ENCODE measurements at regions not wholly inside any gene's neighbourhood (a gene's known extent, or its start where the extent isn't known, plus 50 kb on each side); places are given as distances from the start of the nearest gene placed in this dataset.

DNA sequence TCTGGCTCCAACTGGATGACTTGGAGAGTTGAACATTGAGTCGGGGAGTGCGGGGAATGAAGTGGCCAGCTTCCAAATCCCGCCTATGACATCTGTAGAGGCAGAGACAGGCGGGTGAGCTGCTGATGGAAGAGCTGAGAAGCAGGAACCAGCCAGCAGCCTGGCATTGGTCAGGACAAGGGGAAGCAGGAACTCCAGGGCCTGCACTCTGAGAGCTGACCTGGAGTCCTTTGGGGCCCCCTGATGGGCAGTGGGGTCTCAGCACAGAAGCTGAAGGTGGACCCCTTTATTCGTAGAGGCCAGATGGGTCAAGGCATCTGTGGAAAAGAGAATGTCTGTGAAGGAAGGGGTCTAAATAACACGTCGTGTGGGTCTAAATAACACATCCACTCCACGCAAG is 57.0 kb downstream of the SEC61G start:
- no peak for DNase-seq (ENCODE audit: low read depth in 4 of 4, low spot score in 2 of 4)

- no peak for DNase-seq (ENCODE audit: low read depth in 4 of 4, low spot score in 2 of 4)
These were observed 59.3 kb downstream of the SEC61G start for GRCh38 chr7:54699715-54700114.

DNA sequence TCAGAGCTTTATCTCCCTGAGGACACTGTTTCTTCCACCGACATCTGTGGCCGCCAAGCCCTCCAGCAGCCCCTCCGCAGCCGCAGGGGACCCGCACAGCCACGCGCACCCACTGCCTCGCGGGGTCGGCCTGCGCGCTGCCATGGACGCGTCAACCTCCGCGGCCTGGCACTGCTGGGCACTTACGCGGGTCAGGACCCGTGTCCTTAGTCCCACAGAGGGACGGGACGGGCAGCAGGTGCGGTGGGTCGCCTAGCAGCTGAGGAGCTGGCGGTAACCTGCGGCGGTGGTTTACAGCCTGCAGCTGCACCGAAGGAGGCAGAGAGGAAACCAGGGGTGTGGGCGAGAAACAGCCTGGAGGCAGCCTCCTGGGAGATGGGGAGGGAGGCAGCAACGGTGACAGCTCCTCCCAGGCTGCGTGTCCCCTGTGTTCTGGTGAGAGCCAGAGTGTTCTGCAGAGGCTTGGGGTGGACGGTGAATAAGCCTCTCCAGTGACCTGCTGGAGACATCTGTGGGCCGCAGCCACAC is 61.3 kb downstream of the SEC61G start:
- no peak for DNase-seq (ENCODE audit: low read depth in 4 of 4, low spot score in 2 of 4)

DNA sequence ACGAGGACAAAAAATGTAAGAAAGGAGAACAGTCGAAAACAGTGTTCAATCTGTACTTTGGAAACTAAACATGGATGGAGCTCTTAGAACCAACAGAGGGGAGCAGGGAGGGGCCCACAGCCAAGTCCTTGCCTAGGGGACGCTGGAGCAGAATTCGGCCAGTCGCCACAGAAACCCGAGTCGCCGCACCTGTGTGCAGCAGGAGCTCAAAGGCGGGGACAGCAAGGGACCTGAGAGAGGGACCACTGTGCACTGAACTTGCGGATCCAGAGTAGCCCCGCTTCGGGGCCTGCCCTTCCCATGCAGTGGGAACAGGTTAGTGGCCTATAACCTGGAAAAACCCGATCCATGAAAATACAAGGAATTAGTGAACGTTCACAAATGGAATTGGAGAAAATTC is 68.1 kb downstream of the SEC61G start:
- DNase-seq (ENCODE audit: low read depth in 4 of 4, low spot score in 2 of 4), result no peak

- no peak for DNase-seq (ENCODE audit: low read depth in 4 of 4, low spot score in 2 of 4)
These were observed 69.0 kb downstream of the SEC61G start for GRCh38 chr7:54690050-54690443.

- DNase-seq (ENCODE audit: low read depth in 4 of 4, low spot score in 2 of 4), result peak in 1 of 4 donors; percentile 9
These were observed 69.5 kb downstream of the SEC61G start for GRCh38 chr7:54689394-54690049.

DNA sequence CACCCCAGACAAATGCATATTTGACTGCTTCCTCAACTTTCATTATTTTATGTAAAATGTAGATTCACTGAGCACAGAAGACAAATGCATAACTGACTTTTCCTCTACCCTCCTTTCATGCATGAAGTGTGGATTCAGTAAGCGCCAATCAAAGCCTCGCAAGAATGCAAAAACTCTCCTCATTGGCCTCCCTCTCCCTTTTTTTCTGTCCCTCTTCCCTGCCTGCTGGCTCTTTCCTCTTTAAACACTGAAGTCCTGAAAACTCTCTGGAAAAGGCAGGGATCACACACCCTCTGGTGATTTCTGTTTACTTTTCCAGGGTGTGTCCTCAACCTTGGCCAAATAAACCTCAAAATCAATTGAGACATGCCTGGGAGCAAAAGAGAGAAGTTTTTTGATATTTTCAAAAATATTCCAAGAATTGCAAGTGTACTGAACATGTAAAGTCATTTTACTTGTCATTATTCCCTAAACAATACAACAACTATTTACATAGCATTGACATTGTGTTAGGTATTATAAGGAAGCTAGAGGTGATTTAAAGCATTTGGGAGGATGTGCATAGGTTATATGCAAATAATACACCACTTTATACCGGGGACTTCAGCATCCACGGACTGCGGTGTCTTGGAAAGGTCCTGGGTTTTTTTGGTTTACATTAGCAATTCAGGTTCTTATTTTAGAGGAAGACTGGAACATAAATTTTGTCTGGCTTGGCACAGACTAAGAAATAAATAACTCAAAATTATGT is 71.4 kb downstream of the SEC61G start:
- no peak for DNase-seq (ENCODE audit: low read depth in 4 of 4, low spot score in 2 of 4)

GRCh38 chr7:54680377-54681005 is 78.5 kb downstream of the SEC61G start:
- no peak for DNase-seq (ENCODE audit: low read depth in 4 of 4, low spot score in 2 of 4)

DNA sequence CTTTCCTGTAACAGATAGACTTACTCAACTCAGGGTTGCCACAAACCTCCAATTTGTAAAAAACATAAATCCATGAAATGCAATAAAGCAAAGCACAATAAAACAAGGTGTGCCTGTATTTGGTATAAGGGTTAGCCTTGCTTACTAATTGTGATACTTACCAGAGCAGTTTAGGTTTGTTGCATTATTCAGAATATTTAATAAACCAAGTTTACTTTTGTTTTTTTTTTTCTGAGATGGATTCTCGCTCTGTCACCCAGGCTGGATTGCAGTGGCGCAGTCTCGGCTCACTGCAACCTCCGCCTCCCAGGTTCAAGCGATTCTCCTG is 79.6 kb downstream of the SEC61G start:
- no peak for DNase-seq (ENCODE audit: low read depth in 4 of 4, low spot score in 2 of 4)

DNA sequence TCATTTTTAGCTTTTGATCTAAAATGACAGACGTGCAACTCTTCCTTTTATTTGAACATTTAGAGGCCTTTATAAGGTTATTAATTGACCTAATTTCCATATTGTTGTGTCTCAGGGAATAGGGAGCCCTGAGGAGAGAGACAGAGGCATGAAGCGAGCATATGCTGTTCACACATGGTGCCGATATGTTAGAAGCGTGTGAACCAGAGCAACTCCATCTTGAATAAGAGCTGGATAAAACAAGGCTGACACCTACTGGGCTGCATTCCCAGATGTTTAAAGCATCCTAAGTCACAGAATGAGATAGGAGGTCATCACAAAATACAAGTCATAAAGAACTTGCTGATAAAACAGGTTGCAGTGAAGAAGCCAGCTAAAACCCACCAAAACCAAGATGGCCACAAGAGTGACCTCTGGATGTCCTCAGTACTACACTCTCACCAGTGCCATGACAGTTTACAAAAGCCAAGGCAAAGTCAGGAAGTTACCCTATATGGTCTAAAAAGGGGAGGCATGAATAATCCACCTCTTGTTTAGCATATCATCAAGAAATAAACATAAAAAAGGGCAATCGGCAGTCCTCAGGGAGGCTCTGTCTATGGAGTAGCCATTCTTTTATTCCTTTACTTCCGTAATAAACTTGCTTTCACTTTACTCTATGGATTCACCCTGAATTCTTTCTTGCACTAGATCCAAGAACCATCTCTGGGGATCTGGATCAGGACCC is 80.1 kb downstream of the SEC61G start:
- DNase-seq (ENCODE audit: low read depth in 4 of 4, low spot score in 2 of 4), result no peak

DNA sequence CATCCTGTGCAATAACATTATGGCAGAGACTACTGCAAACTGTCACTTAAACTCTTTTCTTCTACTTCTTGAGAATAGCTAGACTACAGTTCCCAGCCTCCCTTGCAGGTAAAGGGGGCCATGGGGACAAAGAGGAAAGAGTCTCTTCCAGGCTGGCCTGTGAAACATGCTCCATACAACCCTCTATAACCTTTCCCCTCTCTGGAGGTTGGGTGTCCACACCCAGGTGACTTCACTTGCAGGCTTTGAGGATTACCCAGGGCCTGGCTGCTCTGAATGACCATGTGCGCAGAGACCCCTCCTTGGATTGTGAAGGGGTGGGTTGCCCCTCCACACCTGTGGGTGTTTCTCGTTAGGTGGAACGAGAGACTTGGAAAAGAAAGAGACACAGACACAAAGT is 84.1 kb downstream of the SEC61G start:
- no peak for DNase-seq (ENCODE audit: low read depth in 4 of 4, low spot score in 2 of 4)

DNA sequence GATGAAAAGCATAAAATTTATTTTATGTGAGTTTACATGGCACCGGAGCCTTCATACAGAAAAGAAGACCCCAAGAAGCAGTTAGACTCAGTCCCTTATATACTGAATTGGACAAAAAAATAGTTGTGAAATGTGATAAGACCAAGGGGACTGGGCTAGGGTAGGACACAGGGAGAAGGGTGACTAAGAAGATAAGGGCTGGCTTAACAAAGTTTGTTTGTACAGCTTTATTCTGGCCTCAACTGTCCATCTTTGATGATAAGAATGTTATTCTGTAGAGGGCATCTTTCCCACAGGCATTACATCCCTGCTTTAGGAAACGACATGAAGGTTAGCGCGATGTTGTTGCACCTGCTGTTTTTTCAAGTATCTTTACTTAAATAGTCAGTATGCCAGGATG is 86.5 kb downstream of the SEC61G start:
- no peak for DNase-seq (ENCODE audit: low read depth in 4 of 4, low spot score in 2 of 4)

- DNase-seq (ENCODE audit: low read depth in 4 of 4, low spot score in 2 of 4), result peak; percentile 36 to 59 (median 46)
These were observed 94.5 kb downstream of the SEC61G start for GRCh38 chr7:54664235-54665228.

DNA sequence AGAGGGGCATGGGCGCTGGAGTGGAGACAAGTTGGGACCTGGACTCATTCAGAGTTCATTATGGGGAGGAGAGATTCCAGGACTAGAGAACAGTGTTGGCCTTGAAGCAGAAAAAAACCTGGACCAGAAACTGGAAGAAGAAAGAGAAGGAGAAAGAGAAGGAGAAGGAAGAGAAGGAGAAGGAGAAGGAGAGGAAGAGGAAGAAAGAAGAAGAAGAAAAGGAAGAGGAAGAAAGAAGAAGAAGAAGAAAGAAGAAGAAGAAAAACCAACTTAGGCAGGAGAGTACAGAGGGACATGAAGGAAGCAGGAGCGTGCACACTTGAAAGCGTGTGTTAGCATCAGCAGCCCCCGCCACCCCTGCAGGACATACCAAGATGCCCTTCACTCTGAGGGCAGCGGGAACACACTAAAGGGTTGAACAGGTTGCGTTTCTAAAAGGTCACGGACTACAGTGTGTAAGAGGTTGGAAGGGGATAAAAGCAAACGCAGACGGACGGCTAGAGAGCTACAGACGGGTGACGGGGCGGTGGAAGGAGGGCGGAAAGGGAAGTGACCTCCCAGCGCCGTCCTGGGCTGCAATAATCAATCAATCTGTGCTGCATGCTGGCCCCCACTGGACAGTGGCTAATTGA is 95.3 kb downstream of the SEC61G start:
- DNase-seq (ENCODE audit: low read depth in 4 of 4, low spot score in 2 of 4), result peak in 2 of 4 donors; percentile 2 to 8

DNA sequence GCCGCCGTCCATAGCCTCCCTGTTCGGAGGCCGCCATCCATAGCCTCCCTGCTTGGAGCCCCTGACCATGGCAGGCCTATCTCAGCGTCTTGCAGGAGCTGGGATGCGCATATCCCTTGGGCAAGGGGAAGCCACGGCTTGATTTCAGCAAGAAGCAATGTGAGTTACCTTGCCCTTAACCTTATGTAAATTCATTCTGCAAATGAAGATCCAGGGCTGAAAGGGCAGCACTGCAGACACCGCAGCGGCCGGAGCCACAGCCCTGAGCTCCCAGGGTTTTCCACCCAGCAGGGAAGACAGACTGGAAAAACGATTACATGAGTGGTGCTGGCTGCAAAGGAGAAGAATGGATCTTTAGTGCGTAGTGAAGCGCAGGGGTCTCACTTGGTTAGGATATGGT is 95.8 kb downstream of the SEC61G start:
- DNase-seq (ENCODE audit: low read depth in 4 of 4, low spot score in 2 of 4), result no peak

DNA sequence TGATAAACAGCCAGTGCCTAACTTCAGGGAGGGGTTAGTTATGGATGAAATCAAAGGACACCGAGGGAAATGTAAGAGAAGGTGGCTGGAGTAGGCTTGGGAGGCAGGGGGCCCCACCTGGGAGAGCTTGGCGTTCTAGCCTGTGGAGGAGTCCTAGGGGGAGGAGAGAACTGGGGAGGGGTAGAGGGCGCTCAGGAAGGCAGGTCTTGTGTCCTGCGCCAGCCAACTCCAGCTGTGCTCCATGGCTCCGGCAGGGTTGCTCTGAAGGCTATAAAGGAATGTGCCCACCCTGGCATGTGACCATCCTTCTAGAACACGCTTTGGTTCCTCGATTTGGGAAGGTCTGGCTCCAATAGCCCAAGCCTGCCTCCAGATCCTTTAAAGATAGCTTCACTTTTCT is 96.3 kb downstream of the SEC61G start:
- no peak for DNase-seq (ENCODE audit: low read depth in 4 of 4, low spot score in 2 of 4)

DNA sequence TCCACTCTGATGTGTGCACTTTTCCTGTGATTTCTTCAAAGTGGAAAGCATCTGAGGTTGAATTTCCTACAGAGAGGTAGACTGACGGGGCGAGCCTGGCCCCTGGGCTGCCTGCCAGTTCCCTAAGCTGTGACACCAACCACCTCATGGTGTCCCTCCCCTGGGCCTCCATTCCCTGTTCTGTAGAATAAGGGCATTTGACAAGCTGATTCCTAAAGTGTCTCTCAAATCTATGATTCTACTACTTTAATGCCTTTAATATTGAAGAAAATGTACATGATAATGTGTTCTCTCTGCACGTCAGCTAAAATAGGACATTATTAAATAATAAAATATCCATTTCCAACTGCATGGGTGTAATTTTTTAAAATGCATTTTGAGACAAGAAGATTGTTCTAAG is 105.1 kb downstream of the SEC61G start:
- DNase-seq (ENCODE audit: low read depth in 4 of 4, low spot score in 2 of 4), result no peak

DNA sequence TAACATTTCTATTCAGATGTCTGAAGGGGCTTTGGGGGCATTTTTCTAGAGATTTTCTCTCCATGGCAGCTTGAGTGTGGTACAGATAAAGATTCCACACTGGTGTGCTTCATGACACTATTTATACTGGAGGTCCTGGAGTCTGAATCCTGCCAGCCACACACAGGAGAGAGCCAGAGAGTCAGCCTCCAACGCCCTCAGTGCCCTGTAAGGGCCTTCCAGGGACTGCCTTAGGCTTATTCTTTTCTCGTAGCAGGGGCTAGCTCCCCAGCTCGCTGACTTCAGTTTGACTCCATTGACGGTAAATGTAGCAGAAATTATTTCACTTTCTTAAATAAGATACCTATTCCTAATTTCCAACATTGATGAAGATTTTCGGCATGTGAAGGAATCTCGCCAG is 100.9 kb downstream of the VSTM2A start:
- no peak for DNase-seq (ENCODE audit: low read depth in 4 of 4, low spot score in 2 of 4)

GRCh38 chr7:54637712-54638396 is 95.7 kb downstream of the VSTM2A start:
- no peak for DNase-seq (ENCODE audit: low read depth in 4 of 4, low spot score in 2 of 4)
